Hepatocyte (in vitro differentiated cells): ENCODE measurements at regions not wholly inside any gene's neighbourhood (a gene's known extent, or its start where the extent isn't known, plus 50 kb on each side); places are given as distances from the start of the nearest gene placed in this dataset.
A peak's percentile ranks its signal among the peaks of the same experiment; 100 is the strongest.
"Not testable (repeated sequence)": the region's sequence is repeated elsewhere in the genome, so short reads cannot be mapped to it uniquely, and the experiment has no call there.

Experiments used
- EZH2 ChIP-seq: fragments of 200-600 bp; sonication (generic); IDR thresholded peaks from 2 replicates; pipeline ENCODE4 v1.6.1; 2016; ENCODE audit warnings: antibody characterized with exemption, mild to moderate bottlenecking, borderline replicate concordance
- EZH2phosphoT487 ChIP-seq: fragments of 200-600 bp; sonication (generic); IDR thresholded peaks from one replicate; pipeline ENCODE4 v1.6.1; 2018; ENCODE audit warnings: antibody characterized with exemption, mild to moderate bottlenecking, low read depth, moderate library complexity; ENCODE audit not compliant: unreplicated experiment, severe bottlenecking
- TF ChIP-seq, protein P1 (sequence below): fragments of 200-600 bp; sonication (generic); IDR thresholded peaks from 2 replicates; pipeline ENCODE4 v1.5.1; 2016; ENCODE audit warnings: antibody characterized with exemption, mild to moderate bottlenecking; ENCODE audit not compliant: poor library complexity

DNA sequence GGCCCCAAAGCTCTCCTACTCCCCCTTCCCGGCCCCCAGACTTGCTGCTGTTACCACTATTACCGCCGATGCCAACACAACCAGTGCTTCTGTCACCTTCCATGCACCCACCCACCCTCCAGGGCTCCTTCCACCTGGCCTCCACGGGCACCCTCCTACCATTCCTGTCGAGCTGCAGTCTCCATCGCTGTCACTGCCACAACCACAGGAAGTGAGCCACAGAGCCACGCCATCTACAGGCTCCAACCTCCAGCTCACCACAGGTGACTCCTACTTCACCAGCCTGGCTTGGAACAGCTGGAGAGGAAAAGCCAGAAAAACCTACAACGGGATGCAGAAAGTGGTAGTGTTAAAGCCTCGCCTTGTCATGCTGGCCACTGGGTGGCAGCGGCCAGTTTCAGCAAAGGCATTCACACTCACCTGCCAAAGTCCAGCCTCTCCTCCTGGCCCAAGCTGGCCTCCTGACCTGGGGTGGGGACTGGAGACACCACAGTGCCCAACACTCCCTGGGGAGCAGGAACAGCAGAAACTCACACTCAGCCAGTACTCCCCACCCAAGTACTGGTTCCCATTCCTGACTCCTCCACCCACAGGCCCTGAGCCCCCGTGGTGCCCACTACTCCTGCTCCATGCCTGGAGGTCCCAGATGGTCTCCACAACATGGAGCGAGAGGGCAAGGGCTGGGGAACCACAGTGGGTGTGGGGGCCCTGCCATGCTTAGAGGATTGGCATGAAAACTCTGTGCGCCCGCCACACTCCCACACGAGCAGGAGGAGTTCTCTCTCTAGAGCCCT is 66.5 kb upstream of the THOC3 start:
- TF ChIP-seq, protein P1, sequence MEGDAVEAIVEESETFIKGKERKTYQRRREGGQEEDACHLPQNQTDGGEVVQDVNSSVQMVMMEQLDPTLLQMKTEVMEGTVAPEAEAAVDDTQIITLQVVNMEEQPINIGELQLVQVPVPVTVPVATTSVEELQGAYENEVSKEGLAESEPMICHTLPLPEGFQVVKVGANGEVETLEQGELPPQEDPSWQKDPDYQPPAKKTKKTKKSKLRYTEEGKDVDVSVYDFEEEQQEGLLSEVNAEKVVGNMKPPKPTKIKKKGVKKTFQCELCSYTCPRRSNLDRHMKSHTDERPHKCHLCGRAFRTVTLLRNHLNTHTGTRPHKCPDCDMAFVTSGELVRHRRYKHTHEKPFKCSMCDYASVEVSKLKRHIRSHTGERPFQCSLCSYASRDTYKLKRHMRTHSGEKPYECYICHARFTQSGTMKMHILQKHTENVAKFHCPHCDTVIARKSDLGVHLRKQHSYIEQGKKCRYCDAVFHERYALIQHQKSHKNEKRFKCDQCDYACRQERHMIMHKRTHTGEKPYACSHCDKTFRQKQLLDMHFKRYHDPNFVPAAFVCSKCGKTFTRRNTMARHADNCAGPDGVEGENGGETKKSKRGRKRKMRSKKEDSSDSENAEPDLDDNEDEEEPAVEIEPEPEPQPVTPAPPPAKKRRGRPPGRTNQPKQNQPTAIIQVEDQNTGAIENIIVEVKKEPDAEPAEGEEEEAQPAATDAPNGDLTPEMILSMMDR: peak; percentile 5
- TF ChIP-seq EZH2, EZH2phosphoT487: not testable (repeated sequence)
